ENCODE measurements at regions not wholly inside any gene's neighbourhood (a gene's known extent, or its start where the extent isn't known, plus 50 kb on each side); places are given as distances from the start of the nearest gene placed in this dataset.

GRCh38 chr20:19945732-19946670 is 71.2 kb upstream of the NAA20 start:
- no peak for TF ChIP-seq ZNF529 (tag by site-specific recombination; IDR thresholded peaks at IDR 0.05; ENCODE audit: insufficient replicate concordance)
- TF ChIP-seq, protein P1, sequence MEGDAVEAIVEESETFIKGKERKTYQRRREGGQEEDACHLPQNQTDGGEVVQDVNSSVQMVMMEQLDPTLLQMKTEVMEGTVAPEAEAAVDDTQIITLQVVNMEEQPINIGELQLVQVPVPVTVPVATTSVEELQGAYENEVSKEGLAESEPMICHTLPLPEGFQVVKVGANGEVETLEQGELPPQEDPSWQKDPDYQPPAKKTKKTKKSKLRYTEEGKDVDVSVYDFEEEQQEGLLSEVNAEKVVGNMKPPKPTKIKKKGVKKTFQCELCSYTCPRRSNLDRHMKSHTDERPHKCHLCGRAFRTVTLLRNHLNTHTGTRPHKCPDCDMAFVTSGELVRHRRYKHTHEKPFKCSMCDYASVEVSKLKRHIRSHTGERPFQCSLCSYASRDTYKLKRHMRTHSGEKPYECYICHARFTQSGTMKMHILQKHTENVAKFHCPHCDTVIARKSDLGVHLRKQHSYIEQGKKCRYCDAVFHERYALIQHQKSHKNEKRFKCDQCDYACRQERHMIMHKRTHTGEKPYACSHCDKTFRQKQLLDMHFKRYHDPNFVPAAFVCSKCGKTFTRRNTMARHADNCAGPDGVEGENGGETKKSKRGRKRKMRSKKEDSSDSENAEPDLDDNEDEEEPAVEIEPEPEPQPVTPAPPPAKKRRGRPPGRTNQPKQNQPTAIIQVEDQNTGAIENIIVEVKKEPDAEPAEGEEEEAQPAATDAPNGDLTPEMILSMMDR (tag by site-specific recombination; IDR thresholded peaks at IDR 0.05) = no peak
- TF ChIP-seq ZNF324 (tag by site-specific recombination; IDR thresholded peaks at IDR 0.05) = no peak
- no peak for TF ChIP-seq ZSCAN23 (tag by site-specific recombination; IDR thresholded peaks at IDR 0.05)
- no peak for TF ChIP-seq ZNF138 (tag by site-specific recombination; IDR thresholded peaks at IDR 0.05; ENCODE audit: borderline replicate concordance)
- no peak for TF ChIP-seq MZF1 (tag by site-specific recombination; IDR thresholded peaks at IDR 0.05; ENCODE audit: borderline replicate concordance)

All from HEK293 (cell line).